SK-N-SH (cell line): ENCODE measurements at regions not wholly inside any gene's neighbourhood (a gene's known extent, or its start where the extent isn't known, plus 50 kb on each side); places are given as distances from the start of the nearest gene placed in this dataset.

Experiments
- EP300 ChIP-seq, 2 experiments: IDR thresholded peaks; 2 replicates each; pipeline versions ENCODE4 v1.4.0 to v1.6.1; 2012; ENCODE audit warnings: borderline replicate concordance in 1 of 2, low read depth in 1 of 2, low read length in 1 of 2
- JUND ChIP-seq: IDR thresholded peaks from 2 replicates; pipeline ENCODE4 v1.4.0; 2012
- RFX5 ChIP-seq: IDR thresholded peaks from 2 replicates; pipeline ENCODE4 v1.6.1; 2012; ENCODE audit warnings: mild to moderate bottlenecking, improper control_type of control experiment, low read length
- TF ChIP-seq, protein P1 (sequence below): fragments of 200-600 bp; sonication (generic); IDR thresholded peaks from 2 replicates; pipeline ENCODE4 v1.6.1; 2017; ENCODE audit warnings: antibody characterized with exemption, mild to moderate bottlenecking, moderate library complexity

DNA sequence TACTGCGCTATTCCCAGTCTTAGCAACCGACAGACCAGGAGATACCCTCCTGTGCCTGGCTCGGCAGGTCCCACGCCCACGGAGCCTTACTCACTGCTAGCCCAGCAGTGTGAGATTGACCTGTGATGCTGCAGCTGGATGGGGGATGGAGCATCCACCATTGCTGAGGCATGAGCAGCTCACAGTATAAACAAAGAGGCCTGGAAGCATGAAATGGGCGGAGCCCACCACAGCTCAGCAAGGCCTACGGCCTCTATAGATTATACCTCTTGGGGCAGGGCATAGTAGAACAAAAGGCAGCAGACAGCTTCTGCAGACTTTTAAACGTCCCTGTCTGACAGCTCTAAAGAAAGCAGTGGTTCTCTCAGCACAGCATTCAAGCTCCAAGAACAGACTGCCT lies 160.3 kb downstream of the ANXA2 start:
- TF ChIP-seq, protein P1, sequence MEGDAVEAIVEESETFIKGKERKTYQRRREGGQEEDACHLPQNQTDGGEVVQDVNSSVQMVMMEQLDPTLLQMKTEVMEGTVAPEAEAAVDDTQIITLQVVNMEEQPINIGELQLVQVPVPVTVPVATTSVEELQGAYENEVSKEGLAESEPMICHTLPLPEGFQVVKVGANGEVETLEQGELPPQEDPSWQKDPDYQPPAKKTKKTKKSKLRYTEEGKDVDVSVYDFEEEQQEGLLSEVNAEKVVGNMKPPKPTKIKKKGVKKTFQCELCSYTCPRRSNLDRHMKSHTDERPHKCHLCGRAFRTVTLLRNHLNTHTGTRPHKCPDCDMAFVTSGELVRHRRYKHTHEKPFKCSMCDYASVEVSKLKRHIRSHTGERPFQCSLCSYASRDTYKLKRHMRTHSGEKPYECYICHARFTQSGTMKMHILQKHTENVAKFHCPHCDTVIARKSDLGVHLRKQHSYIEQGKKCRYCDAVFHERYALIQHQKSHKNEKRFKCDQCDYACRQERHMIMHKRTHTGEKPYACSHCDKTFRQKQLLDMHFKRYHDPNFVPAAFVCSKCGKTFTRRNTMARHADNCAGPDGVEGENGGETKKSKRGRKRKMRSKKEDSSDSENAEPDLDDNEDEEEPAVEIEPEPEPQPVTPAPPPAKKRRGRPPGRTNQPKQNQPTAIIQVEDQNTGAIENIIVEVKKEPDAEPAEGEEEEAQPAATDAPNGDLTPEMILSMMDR: no peak
- no peak for TF ChIP-seq JUND
- TF ChIP-seq EP300 (IDR thresholded peaks at IDR 0.05; ENCODE audit: borderline replicate concordance in 1 of 2, low read depth in 1 of 2, low read length in 1 of 2): no peak
- no peak for TF ChIP-seq RFX5
